PC-3 (cell line): ENCODE measurements at regions not wholly inside any gene's neighbourhood (a gene's known extent, or its start where the extent isn't known, plus 50 kb on each side); places are given as distances from the start of the nearest gene placed in this dataset.

Experiments used
- ATAC-seq: fragments of 200-7000 bp; cut with Tn5 transposase; 2 replicates; pipeline ENCODE4 v1.9.1; 2020; ENCODE audit warnings: mild to moderate bottlenecking, moderate library complexity
- BruUV-seq: library from RNA; stranded (reverse); fragments of 400-500 nt; replicated peaks from 2 replicates; lab custom pipeline; 2021; lab: Mats Ljungman, UMichigan
- CTCF ChIA-PET: fragments of 300-600 bp; sonication (Branson Sonifier 250); formaldehyde crosslinking; loops from one replicate; lab custom pipeline; 2022; ENCODE audit warnings: antibody characterized with exemption; lab: Charles Lee
- POLR2A ChIA-PET: fragments of 300-600 bp; sonication (Branson Sonifier 250); formaldehyde crosslinking; loops from one replicate; lab custom pipeline; 2022; ENCODE audit warnings: antibody characterized with exemption; ENCODE audit not compliant: unreplicated experiment; lab: Charles Lee
- DNase-seq: peaks from one replicate; pipeline ENCODE4 v3.0.0-alpha.2; 2015
- H2AFZ ChIP-seq: fragments of 300-600 bp; sonication (generic); 2 replicates; pipeline ENCODE4 v1.6.0; 2016; ENCODE audit warnings: antibody characterized with exemption, low read length
- H3F3A ChIP-seq: fragments of 300-600 bp; sonication (generic); one replicate; pipeline ENCODE4 v1.6.0; 2017; ENCODE audit warnings: antibody characterized with exemption, low read length, control low read depth, mild to moderate bottlenecking; ENCODE audit not compliant: unreplicated experiment
- H3K27ac ChIP-seq: fragments of 300-600 bp; sonication (generic); 2 replicates; pipeline ENCODE4 v1.5.1; 2016; ENCODE audit warnings: mild to moderate bottlenecking, low read length
- H3K27me3 ChIP-seq: fragments of 300-600 bp; sonication (generic); 2 replicates; pipeline ENCODE4 v1.6.1; 2016; ENCODE audit warnings: low read length, mixed read lengths
- H3K36me3 ChIP-seq: fragments of 300-600 bp; sonication (generic); 2 replicates; pipeline ENCODE4 v1.6.1; 2016; ENCODE audit warnings: low read depth, mixed run types, low read length, mixed read lengths
- H3K4me1 ChIP-seq: fragments of 300-600 bp; sonication (generic); 2 replicates; pipeline ENCODE4 v1.5.1; 2016; ENCODE audit warnings: low read length; ENCODE audit not compliant: insufficient read depth
- H3K4me2 ChIP-seq: fragments of 300-600 bp; sonication (generic); 2 replicates; pipeline ENCODE4 v1.6.0; 2016; ENCODE audit warnings: low read length
- H3K4me3 ChIP-seq: fragments of 300-600 bp; sonication (generic); 2 replicates; pipeline ENCODE4 v1.5.1; 2016; ENCODE audit warnings: mild to moderate bottlenecking, low read length, mixed read lengths
- H3K79me2 ChIP-seq: fragments of 300-600 bp; sonication (generic); 2 replicates; pipeline ENCODE4 v1.6.1; 2017; ENCODE audit warnings: low read length, mixed read lengths
- H3K9ac ChIP-seq: fragments of 300-600 bp; sonication (generic); 2 replicates; pipeline ENCODE4 v1.6.0; 2016; ENCODE audit warnings: mild to moderate bottlenecking, low read length
- H3K9me2 ChIP-seq: fragments of 300-600 bp; sonication (generic); replicated peaks from 2 replicates; pipeline ENCODE4 v1.6.1; 2016; ENCODE audit warnings: mixed run types, low read length, mixed read lengths
- H3K9me3 ChIP-seq: fragments of 300-600 bp; sonication (generic); 2 replicates; pipeline ENCODE4 v1.6.1; 2016; ENCODE audit warnings: low read length, mixed read lengths
- H4K20me1 ChIP-seq: fragments of 300-600 bp; sonication (generic); 2 replicates; pipeline ENCODE4 v1.6.1; 2016; ENCODE audit warnings: low read length, mixed read lengths
- EZH2 ChIP-seq: fragments of 300-600 bp; sonication (generic); IDR thresholded peaks from one replicate; pipeline ENCODE4 v1.6.1; 2017; ENCODE audit warnings: antibody characterized with exemption, mild to moderate bottlenecking, low read length; ENCODE audit not compliant: unreplicated experiment
- EZH2phosphoT487 ChIP-seq: fragments of 300-600 bp; sonication (generic); IDR thresholded peaks from 2 replicates; pipeline ENCODE4 v1.6.1; 2018; ENCODE audit warnings: mild to moderate bottlenecking, antibody characterized with exemption, low read length, borderline replicate concordance
- intact Hi-C: fragments of 100-400 bp; cut with micrococcal nuclease; formaldehyde crosslinking; loops from 2 replicates; pipeline ENCODE4 v1.9.0; 2023
- TF ChIP-seq, protein P1 (sequence below): fragments of 300-600 bp; sonication (generic); conservative IDR thresholded peaks from 2 replicates; pipeline ENCODE4 v1.5.1; 2017; ENCODE audit warnings: antibody characterized with exemption, low read depth, mild to moderate bottlenecking, low read length

DNA sequence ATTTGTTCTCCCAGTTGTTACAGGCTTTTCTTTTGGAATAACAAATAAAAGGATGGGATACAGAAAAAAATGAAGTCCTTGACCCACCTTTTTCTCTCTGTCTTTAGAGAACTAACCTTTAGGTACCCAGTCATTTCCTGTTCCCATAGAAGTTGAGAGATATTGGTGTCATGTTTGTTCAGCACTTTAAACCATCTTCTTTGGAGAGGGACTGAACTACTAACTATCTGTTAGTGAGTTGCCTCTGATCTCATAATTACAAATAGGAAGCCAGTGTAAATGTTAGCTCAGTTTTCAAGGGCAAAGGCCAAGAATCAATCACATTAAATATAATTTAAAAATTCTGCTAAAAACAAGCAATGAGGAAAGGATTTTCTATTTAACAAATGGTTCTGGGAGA, 72.9 kb upstream of the DCBLD2 start:
- H3F3A ChIP-seq: peaks cover 18% of the 10 kb centered on the region
- ChIA-PET CTCF (no interaction called here), POLR2A (interaction anchor here (0.7 kb wide), 1 partner anchor 51 kb away, joined by 3 read pairs; no protein-coding TSS in a partner anchor)
- H3K79me2 ChIP-seq: peaks cover 55% of the 10 kb centered on the region
- ATAC-seq (peak; percentile 5; the same call in 1 of the 2 replicates), DNase-seq (peak; percentile 68)
- no peaks in the 10 kb centered on the region for H3K9me2 ChIP-seq
- peak overlapping the region; percentile 8 for H3K4me2 ChIP-seq
- peak overlapping the region; percentile 93 for H3K9ac ChIP-seq
- H4K20me1 ChIP-seq: no peaks in the 10 kb centered on the region
- H3K36me3 ChIP-seq: peaks cover 2% of the 10 kb centered on the region; the same call in 1 of the 2 replicates
- H3K27ac ChIP-seq: peak overlapping the region; percentile 98
- H3K4me1 ChIP-seq: peaks cover 83% of the 10 kb centered on the region
- no peaks in the 10 kb centered on the region for H3K27me3 ChIP-seq
- H3K9me3 ChIP-seq: no peaks in the 10 kb centered on the region
- intact Hi-C loops: no loop called here
- no TSS peak for BruUV-seq
- no peak overlapping the region for H2AFZ ChIP-seq
- TF ChIP-seq EZH2 (no peak), EZH2phosphoT487 (no peak)
- TF ChIP-seq, protein P1, sequence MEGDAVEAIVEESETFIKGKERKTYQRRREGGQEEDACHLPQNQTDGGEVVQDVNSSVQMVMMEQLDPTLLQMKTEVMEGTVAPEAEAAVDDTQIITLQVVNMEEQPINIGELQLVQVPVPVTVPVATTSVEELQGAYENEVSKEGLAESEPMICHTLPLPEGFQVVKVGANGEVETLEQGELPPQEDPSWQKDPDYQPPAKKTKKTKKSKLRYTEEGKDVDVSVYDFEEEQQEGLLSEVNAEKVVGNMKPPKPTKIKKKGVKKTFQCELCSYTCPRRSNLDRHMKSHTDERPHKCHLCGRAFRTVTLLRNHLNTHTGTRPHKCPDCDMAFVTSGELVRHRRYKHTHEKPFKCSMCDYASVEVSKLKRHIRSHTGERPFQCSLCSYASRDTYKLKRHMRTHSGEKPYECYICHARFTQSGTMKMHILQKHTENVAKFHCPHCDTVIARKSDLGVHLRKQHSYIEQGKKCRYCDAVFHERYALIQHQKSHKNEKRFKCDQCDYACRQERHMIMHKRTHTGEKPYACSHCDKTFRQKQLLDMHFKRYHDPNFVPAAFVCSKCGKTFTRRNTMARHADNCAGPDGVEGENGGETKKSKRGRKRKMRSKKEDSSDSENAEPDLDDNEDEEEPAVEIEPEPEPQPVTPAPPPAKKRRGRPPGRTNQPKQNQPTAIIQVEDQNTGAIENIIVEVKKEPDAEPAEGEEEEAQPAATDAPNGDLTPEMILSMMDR: no peak
- no peak overlapping the region for H3K4me3 ChIP-seq

DNA sequence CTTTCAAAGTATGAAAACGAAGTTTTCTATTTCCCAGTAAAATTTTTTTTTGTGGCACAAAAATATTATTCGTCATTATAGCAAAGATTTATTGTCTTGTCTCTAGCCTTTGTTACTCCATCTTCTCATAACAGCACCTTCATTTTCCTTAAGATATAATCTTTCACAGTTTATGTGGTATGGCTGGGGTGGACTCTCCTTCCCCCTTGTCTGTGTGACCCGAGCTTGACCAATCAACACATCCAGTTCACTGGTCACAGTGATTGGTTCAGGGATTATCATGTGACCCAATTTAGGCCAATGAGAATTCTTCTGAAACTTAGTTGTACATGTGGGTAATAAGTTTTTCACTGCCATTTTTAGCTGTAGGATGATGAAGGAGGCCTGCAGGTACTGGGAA, 71.2 kb upstream of the DCBLD2 start:
- Histone ChIP-seq H3K9ac (peak overlapping the region; percentile 93), H3F3A (peaks cover 18% of the 10 kb centered on the region), H2AFZ (no peak overlapping the region), H3K9me3 (no peaks in the 10 kb centered on the region), H3K27me3 (no peaks in the 10 kb centered on the region), H3K9me2 (no peaks in the 10 kb centered on the region), H4K20me1 (no peaks in the 10 kb centered on the region), H3K4me3 (0 out of 2 replicates have a peak overlapping the region, but pooled peaks have one; percentile 2), H3K79me2 (peaks cover 59% of the 10 kb centered on the region), H3K4me1 (peaks cover 79% of the 10 kb centered on the region), H3K4me2 (peak overlapping the region; percentile 74), H3K36me3 (peaks cover 5% of the 10 kb centered on the region; the same call in 1 of the 2 replicates), H3K27ac (peak overlapping the region; percentile 98)
- ATAC-seq (no peak), DNase-seq (peak; percentile 37)
- POLR2A ChIA-PET: interaction anchor here (0.7 to 2.1 kb wide), 5 partner anchors 8 to 85 kb away, joined by 3 to 35 read pairs (median 4); partner anchors contain the start of gene DCBLD2
- intact Hi-C loops: no loop called here
- BruUV-seq: TSS peak; percentile 83
- TF ChIP-seq, protein P1: no peak
- no peak for TF ChIP-seq EZH2phosphoT487
- TF ChIP-seq EZH2: no peak
- CTCF ChIA-PET: interaction anchor here (1.1 kb wide), 1 partner anchor 21 kb away, joined by 3 read pairs; no protein-coding TSS in a partner anchor

DNA sequence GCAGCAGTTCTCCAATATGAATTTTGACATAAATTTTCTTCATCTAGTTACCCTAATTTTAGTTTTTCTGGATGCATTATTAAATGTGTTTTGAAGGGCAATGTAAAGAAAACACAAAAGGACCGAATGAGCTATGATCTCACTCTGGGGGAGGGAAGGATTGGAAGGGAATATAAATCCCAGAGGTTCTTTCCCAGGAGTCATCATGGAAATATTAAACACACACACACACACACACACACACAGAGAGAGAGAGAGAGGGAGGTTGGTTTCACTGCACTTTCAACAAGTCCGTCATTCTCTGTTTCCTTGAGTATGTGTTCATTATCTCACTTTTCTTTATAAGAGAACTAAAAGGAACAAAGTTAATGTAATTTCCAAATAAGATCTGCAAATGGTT, 70.7 kb upstream of the DCBLD2 start:
- no TSS peak for BruUV-seq
- Histone ChIP-seq H2AFZ (no peak overlapping the region), H3K79me2 (peaks cover 64% of the 10 kb centered on the region), H3K27ac (peak overlapping the region; percentile 98), H4K20me1 (no peaks in the 10 kb centered on the region), H3K9ac (peak overlapping the region; percentile 93), H3K4me3 (peak overlapping the region; percentile 34; the same call in 1 of the 2 replicates), H3K4me2 (peak overlapping the region; percentile 74), H3K36me3 (peaks cover 5% of the 10 kb centered on the region; the same call in 1 of the 2 replicates), H3K4me1 (peaks cover 82% of the 10 kb centered on the region), H3K9me3 (no peaks in the 10 kb centered on the region), H3F3A (peaks cover 16% of the 10 kb centered on the region), H3K27me3 (no peaks in the 10 kb centered on the region), H3K9me2 (no peaks in the 10 kb centered on the region)
- DNase-seq (peak; percentile 92), ATAC-seq (peak; percentile 47)
- intact Hi-C loops: no loop called here
- ChIA-PET POLR2A (interaction anchor here (0.6 to 2.1 kb wide), 9 partner anchors 9 to 1986 kb away, joined by 3 to 35 read pairs (median 4); partner anchors contain the start of gene DCBLD2), CTCF (interaction anchor here (1.0 to 1.1 kb wide), 2 partner anchors 21 to 71 kb away, joined by 3 read pairs; partner anchors contain the start of gene DCBLD2)
- TF ChIP-seq, protein P1: no peak
- TF ChIP-seq EZH2 (no peak), EZH2phosphoT487 (no peak)
